ENCODE measurements at regions not wholly inside any gene's neighbourhood (a gene's known extent, or its start where the extent isn't known, plus 50 kb on each side); places are given as distances from the start of the nearest gene placed in this dataset.
"Not testable (repeated sequence)": the region's sequence is repeated elsewhere in the genome, so short reads cannot be mapped to it uniquely, and the experiment has no call there.

DNA sequence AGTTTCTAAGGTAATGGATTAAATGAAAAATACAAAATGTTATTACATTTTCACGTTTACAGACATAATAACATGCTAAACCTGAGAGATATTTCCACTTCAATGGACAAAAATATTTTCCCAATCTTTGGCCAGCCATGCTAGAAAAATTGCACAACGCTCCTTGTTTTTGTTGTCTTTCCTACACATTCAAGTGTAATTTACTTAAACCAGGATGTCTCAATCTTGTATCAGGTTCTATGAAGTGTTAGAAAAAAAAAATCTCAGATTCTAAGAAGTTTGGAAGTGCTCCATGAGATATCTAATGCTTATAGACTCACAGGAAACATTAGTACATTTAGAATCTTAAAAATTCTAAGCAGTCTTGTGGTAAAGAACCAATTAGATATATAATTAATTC is 141.8 kb upstream of the SLC35G4 start:
- no peak overlapping the region for H3K27ac ChIP-seq
- intact Hi-C loops (cut with DNase I), result no loop called here
- H3K4me3 ChIP-seq, result no peak overlapping the region
- ATAC-seq (no peak), DNase-seq (no peak)
- no peaks in the 10 kb centered on the region for H3K27me3 ChIP-seq
- H3K36me3 ChIP-seq, result no peaks in the 10 kb centered on the region
- no peaks in the 10 kb centered on the region for H3K9me3 ChIP-seq
- TF ChIP-seq, protein P1, sequence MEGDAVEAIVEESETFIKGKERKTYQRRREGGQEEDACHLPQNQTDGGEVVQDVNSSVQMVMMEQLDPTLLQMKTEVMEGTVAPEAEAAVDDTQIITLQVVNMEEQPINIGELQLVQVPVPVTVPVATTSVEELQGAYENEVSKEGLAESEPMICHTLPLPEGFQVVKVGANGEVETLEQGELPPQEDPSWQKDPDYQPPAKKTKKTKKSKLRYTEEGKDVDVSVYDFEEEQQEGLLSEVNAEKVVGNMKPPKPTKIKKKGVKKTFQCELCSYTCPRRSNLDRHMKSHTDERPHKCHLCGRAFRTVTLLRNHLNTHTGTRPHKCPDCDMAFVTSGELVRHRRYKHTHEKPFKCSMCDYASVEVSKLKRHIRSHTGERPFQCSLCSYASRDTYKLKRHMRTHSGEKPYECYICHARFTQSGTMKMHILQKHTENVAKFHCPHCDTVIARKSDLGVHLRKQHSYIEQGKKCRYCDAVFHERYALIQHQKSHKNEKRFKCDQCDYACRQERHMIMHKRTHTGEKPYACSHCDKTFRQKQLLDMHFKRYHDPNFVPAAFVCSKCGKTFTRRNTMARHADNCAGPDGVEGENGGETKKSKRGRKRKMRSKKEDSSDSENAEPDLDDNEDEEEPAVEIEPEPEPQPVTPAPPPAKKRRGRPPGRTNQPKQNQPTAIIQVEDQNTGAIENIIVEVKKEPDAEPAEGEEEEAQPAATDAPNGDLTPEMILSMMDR (IDR thresholded peaks at IDR 0.05), result no peak
- no peak for TF ChIP-seq POLR2A (IDR thresholded peaks at IDR 0.05)
- no peaks in the 10 kb centered on the region for H3K4me1 ChIP-seq
- WGBS (ENCODE audit: insufficient coverage, low coverage, low lambda C conversion rate, missing lambda C conversion rate), result 56% methylated on average over 2 of the region's 2 CpGs

DNA sequence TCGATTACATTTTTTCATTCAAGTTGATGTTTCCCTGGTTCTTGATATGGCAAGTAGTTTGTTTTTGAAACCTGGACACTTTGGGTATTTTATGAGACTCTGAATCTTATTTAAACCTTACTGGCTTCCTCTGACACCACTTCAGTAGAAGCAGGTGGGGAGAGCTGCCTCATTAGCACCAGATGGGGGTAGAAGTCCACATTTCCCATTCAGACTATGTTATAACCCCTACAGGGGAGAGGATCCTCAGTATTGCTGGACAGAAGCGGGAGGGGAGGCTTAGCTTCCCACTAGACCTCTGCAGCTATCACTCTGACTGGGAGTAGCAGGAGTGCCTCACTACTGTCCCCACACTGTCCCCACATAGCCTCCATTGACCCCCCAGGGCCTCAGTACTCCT is 145.3 kb upstream of the SLC35G4 start:
- no peaks in the 10 kb centered on the region for H3K4me1 ChIP-seq
- H3K9me3 ChIP-seq, result no peaks in the 10 kb centered on the region
- no peak for ATAC-seq
- 92% methylated on average over 1 of the region's 2 CpGs for WGBS (ENCODE audit: insufficient coverage, low coverage, low lambda C conversion rate, missing lambda C conversion rate)
- H3K27me3 ChIP-seq, result no peaks in the 10 kb centered on the region
- intact Hi-C loops (cut with DNase I), result no loop called here
- no peaks in the 10 kb centered on the region for H3K36me3 ChIP-seq
- H3K27ac ChIP-seq, result no peak overlapping the region
- no peak overlapping the region for H3K4me3 ChIP-seq
- no peak for DNase-seq
- no peak for TF ChIP-seq POLR2A (IDR thresholded peaks at IDR 0.05)
- TF ChIP-seq, protein P1 (IDR thresholded peaks at IDR 0.05), result no peak

DNA sequence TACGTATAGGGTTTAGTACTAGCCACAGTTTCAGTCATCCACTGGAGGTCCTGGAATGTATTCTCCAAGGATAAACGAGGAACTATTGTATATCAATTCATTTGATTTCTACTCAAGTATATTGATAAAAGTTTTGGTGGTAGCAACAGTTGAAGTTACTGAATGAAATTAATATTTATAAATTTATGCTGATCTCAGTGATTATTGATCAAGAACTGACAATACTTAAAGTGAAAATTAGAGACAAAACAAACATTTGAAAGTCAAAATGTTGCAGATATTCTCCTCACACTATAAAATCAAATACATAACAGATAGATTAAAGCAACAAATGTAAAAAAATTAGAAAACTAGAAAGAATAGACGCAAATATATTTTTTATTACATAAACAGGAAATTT is 150.9 kb upstream of the SLC35G4 start:
- H3K27ac ChIP-seq, result no peak overlapping the region
- intact Hi-C loops (cut with DNase I), result no loop called here
- H3K4me1 ChIP-seq, result no peaks in the 10 kb centered on the region
- WGBS (ENCODE audit: insufficient coverage, low coverage, low lambda C conversion rate, missing lambda C conversion rate), result 41% methylated on average over 3 of the region's 3 CpGs
- no peaks in the 10 kb centered on the region for H3K9me3 ChIP-seq
- no peak for ATAC-seq
- DNase-seq, result no peak
- H3K36me3 ChIP-seq, result no peaks in the 10 kb centered on the region
- H3K4me3 ChIP-seq, result no peak overlapping the region
- H3K27me3 ChIP-seq, result no peaks in the 10 kb centered on the region
- TF ChIP-seq, protein P1 (IDR thresholded peaks at IDR 0.05), result no peak
- TF ChIP-seq POLR2A (IDR thresholded peaks at IDR 0.05), result no peak

DNA sequence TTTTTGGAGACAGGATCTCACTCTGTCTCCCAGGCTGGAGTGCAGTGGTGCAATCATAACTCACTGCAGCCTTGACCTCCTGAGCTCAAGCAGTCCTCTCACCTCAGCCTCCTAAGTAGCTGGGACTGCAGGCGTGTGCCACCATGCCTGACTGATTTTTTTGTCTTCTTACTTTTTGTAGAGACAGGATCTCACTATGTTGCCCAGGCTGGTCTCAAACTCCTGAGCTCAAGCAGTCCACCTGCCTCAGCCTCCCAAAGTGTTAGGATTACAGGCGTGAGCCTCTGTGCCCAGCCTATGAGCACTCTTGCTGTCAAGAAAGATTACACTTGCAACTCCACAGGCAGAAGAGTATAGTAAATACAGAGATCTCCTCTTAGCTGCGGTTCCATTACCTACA is 151.5 kb upstream of the SLC35G4 start:
- H3K9me3 ChIP-seq; DNase-seq; H3K4me1 ChIP-seq; H3K36me3 ChIP-seq; H3K27ac ChIP-seq; ATAC-seq; H3K4me3 ChIP-seq; H3K27me3 ChIP-seq; intact Hi-C loops (cut with DNase I): not testable (repeated sequence)
- WGBS (ENCODE audit: insufficient coverage, low coverage, low lambda C conversion rate, missing lambda C conversion rate), result 57% methylated on average over 3 of the region's 3 CpGs

DNA sequence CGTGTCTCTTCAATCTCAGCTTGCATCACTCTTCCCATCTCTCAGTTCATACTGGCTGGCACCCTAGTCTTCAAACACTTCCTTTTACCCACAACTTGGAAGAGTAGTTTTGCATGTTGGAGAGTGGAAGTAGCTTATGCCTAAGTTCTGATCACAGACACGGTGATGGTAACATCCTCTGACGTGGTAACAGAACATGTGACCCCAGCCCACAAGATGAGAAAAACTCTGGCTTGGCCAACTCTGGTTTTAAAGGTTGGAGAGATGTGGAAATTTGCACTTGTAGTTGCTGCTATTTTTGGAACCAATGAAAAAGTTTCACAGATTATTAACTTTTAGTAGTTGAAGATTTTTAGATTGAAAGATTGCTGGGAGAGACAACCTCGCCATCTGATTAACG is 155.4 kb upstream of the SLC35G4 start:
- no peaks in the 10 kb centered on the region for H3K36me3 ChIP-seq
- no peaks in the 10 kb centered on the region for H3K9me3 ChIP-seq
- no peak overlapping the region for H3K4me3 ChIP-seq
- H3K4me1 ChIP-seq, result no peaks in the 10 kb centered on the region
- TF ChIP-seq, protein P1 (IDR thresholded peaks at IDR 0.05), result no peak
- TF ChIP-seq POLR2A (IDR thresholded peaks at IDR 0.05), result no peak
- no peaks in the 10 kb centered on the region for H3K27me3 ChIP-seq
- WGBS (ENCODE audit: insufficient coverage, low coverage, low lambda C conversion rate, missing lambda C conversion rate), result 44% methylated on average over 5 of the region's 5 CpGs
- intact Hi-C loops (cut with DNase I), result no loop called here
- no peak overlapping the region for H3K27ac ChIP-seq
- DNase-seq (peak in 1 of 3 donors; percentile 50), ATAC-seq (no peak)

DNA sequence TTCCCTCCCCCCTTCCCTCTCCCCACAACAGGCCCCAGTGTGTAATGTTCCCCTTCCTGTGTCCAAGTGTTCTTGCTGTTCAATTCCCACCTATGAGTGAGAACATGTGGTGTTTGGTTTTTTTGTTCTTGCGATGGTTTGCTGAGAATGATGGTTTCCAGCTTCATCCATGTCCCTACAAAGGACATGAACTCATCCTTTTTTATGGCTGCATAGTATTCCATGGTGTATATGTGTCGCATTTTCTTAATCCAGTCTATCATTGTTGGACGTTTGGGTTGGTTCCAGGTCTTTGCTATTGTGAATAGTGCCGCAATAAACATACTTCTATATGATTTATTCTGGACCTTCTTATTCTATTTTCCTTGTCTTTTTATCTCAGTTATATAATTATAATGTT is 165.2 kb upstream of the SLC35G4 start:
- H3K27me3 ChIP-seq; ATAC-seq; intact Hi-C loops (cut with DNase I); H3K4me1 ChIP-seq; H3K27ac ChIP-seq; H3K9me3 ChIP-seq; DNase-seq; H3K4me3 ChIP-seq; H3K36me3 ChIP-seq: not testable (repeated sequence)
- 73% methylated on average over 4 of the region's 4 CpGs for WGBS (ENCODE audit: insufficient coverage, low coverage, low lambda C conversion rate, missing lambda C conversion rate)

Data from right lobe of liver (tissue), 6 donors.